ENCODE measurements at regions not wholly inside any gene's neighbourhood (a gene's known extent, or its start where the extent isn't known, plus 50 kb on each side); places are given as distances from the start of the nearest gene placed in this dataset.

DNA sequence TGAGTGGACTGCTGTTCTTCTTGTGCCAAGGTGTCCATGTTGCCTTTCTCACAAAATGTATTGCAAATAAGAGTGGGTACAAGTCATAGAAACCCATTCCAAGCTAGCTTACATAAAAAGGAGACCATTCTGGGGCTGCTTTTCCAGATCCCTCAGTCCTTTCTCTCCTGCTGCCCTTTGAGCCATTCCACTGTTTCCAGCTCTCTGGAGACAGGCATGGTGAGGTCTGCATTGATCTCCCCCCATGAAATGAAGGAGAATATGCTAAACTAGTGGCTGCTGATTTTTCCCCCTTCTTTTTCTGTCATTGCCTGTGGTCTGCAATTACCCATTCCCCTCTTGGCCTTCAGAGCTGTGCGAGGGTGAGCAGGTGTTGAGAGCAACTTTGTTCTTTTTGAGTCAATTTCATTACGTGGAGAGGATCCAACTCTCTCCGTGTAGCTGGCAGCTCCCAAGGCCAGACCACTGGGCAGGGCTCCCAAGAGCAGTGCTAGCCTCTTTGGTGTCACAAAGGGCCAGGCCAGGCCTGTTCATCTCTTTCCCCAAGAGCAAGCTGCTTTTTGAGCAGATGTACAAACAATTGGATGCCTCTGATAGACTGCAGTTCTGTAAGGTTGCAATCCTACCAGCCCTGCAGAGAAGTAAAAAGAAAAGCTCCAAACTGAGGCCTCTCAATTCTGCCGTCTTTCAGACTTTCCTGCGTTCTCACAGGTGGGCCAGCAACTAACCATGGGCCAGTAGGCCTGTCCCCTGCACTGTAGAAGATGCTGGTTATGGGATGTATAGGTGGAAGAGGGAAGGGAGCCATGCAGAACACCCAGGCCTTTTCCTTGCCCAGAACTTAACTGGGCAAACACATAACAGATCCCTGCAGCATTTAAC, 96.1 kb upstream of the ARMC2 start:
- Histone ChIP-seq H3F3A (ENCODE audit: insufficient read depth, low read length) (no peaks in the 10 kb centered on the region), H3K27me3 (ENCODE audit: insufficient read depth, low read length) (0 out of 2 replicates have a peak, but pooled peaks cover 4% of the 10 kb centered on the region), H3K27ac (ENCODE audit: low read depth, low read length, poor library complexity, severe bottlenecking) (no peak overlapping the region), H3K9ac (ENCODE audit: low read length) (no peak overlapping the region), H3K9me2 (ENCODE audit: low read depth, low read length) (no peaks in the 10 kb centered on the region), H3K4me3 (ENCODE audit: low read depth, low read length, poor library complexity, severe bottlenecking) (no peak overlapping the region), H3K4me1 (ENCODE audit: insufficient read depth, low read length, severe bottlenecking) (no peaks in the 10 kb centered on the region), H3K79me2 (ENCODE audit: insufficient read depth, low read length) (no peaks in the 10 kb centered on the region), H3K36me3 (ENCODE audit: insufficient read depth, low read length) (no peaks in the 10 kb centered on the region), H4K20me1 (ENCODE audit: insufficient read depth, low read length) (no peaks in the 10 kb centered on the region), H3K9me3 (ENCODE audit: low read length) (no peaks in the 10 kb centered on the region), H3K4me2 (ENCODE audit: low read length) (no peak overlapping the region), H2AFZ (ENCODE audit: low read length) (no peak overlapping the region)
- no peak for TF ChIP-seq EZH2 (IDR thresholded peaks at IDR 0.05; ENCODE audit: borderline replicate concordance, low read length)
- TF ChIP-seq, protein P1, sequence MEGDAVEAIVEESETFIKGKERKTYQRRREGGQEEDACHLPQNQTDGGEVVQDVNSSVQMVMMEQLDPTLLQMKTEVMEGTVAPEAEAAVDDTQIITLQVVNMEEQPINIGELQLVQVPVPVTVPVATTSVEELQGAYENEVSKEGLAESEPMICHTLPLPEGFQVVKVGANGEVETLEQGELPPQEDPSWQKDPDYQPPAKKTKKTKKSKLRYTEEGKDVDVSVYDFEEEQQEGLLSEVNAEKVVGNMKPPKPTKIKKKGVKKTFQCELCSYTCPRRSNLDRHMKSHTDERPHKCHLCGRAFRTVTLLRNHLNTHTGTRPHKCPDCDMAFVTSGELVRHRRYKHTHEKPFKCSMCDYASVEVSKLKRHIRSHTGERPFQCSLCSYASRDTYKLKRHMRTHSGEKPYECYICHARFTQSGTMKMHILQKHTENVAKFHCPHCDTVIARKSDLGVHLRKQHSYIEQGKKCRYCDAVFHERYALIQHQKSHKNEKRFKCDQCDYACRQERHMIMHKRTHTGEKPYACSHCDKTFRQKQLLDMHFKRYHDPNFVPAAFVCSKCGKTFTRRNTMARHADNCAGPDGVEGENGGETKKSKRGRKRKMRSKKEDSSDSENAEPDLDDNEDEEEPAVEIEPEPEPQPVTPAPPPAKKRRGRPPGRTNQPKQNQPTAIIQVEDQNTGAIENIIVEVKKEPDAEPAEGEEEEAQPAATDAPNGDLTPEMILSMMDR (IDR thresholded peaks at IDR 0.05; ENCODE audit: low read length): no peak

DNA sequence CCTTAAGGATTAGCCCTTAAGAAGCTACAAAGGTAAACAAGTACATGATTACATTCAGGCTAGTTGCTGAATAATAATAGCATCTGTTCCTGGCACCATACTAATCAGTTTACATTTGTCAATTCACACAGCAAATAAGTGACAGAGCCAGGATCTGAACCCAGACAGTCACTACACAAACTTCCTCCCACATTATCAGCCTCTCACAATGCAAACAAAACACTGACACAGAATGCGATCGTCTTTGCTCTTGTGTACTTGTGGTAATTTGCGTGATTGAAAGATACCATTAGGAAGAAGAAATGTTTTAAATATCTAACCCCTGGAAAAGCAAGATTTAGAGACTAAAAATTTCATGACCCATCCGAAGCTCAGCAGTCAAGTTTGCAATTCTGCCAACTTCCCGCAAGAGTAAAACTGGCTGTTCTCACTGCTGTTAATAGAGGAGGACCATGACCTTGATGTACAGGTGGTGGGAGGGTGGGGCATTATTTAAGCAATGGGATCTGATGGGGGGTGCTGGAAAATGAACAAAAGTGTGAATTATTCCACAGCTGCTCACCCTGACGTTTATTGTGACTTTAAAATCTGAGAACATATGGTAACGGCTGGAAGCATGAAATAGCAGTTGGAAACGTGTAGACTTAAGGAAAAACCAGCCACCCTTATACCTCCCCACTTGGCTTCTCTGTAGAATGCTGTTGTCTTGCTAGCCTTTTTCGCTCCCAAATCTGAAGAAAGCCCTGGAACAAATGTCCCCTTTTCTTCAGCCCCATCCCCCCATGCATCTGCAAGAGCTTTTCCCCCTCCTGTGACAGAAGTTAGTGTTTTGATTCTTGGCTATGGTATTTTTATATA, 95.3 kb upstream of the ARMC2 start:
- H3K36me3 ChIP-seq (ENCODE audit: insufficient read depth, low read length): no peaks in the 10 kb centered on the region
- H3K79me2 ChIP-seq (ENCODE audit: insufficient read depth, low read length): no peaks in the 10 kb centered on the region
- H2AFZ ChIP-seq (ENCODE audit: low read length): no peak overlapping the region
- H4K20me1 ChIP-seq (ENCODE audit: insufficient read depth, low read length): no peaks in the 10 kb centered on the region
- H3K4me2 ChIP-seq (ENCODE audit: low read length): no peak overlapping the region
- H3K9ac ChIP-seq (ENCODE audit: low read length): no peak overlapping the region
- 0 out of 2 replicates have a peak, but pooled peaks cover 1% of the 10 kb centered on the region for H3K27me3 ChIP-seq (ENCODE audit: insufficient read depth, low read length)
- TF ChIP-seq, protein P1 (IDR thresholded peaks at IDR 0.05; ENCODE audit: low read length): no peak
- no peak for TF ChIP-seq EZH2 (IDR thresholded peaks at IDR 0.05; ENCODE audit: borderline replicate concordance, low read length)
- no peak overlapping the region for H3K4me3 ChIP-seq (ENCODE audit: low read depth, low read length, poor library complexity, severe bottlenecking)
- no peak overlapping the region for H3K27ac ChIP-seq (ENCODE audit: low read depth, low read length, poor library complexity, severe bottlenecking)
- no peaks in the 10 kb centered on the region for H3K9me3 ChIP-seq (ENCODE audit: low read length)
- H3F3A ChIP-seq (ENCODE audit: insufficient read depth, low read length): no peaks in the 10 kb centered on the region
- no peaks in the 10 kb centered on the region for H3K9me2 ChIP-seq (ENCODE audit: low read depth, low read length)
- H3K4me1 ChIP-seq (ENCODE audit: insufficient read depth, low read length, severe bottlenecking): no peaks in the 10 kb centered on the region

DNA sequence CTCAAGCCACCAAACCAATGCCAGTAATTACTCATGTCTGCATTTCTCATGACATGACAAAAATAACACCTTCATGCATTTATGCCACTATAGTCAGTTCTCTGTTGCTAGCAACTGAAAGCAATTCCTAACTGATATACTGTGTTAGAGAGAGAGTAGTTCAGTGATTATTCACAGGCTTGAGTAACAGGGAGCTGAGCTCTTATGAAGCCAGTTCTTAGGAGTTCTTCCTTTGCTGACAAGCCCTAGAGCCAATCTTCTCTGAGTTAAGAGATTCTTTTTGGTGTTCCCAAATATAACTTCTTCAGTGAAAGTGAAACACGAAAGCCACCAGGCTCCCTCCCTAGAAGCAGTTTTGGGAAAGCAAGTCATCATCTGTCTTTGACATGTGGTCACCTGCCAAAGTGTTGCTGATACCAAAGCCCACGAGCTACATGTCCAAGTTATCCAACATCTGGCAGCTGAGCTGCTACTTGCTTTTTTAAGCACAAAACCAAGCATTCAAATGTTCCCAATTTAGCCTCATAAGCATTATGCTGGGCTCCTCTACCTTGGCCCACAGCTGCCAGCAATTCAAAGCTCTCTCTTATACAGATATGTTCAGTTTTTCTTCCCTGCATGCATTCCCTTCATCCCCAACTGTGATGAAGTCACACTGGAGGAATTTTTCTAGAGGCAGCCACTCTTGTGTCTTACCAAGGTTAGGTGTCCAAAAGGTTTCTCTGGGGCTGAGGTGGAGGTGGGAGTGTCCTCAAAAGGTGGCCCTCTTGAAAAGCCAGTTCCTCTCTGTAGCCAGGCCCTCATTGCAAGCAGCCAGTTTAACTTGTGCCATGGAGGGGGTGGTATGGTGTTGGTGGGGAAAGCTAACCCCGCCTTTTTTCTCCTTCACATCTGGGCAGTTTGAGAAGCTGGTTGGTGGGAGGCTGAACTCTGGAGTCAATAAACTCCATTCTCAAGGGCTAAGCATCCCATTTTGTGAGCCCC, 92.7 kb upstream of the ARMC2 start:
- Histone ChIP-seq H4K20me1 (ENCODE audit: insufficient read depth, low read length) (no peaks in the 10 kb centered on the region), H3K36me3 (ENCODE audit: insufficient read depth, low read length) (no peaks in the 10 kb centered on the region), H3K4me1 (ENCODE audit: insufficient read depth, low read length, severe bottlenecking) (no peaks in the 10 kb centered on the region), H3K9me3 (ENCODE audit: low read length) (no peaks in the 10 kb centered on the region), H3K4me3 (ENCODE audit: low read depth, low read length, poor library complexity, severe bottlenecking) (no peak overlapping the region), H3K4me2 (ENCODE audit: low read length) (no peak overlapping the region), H3K9ac (ENCODE audit: low read length) (no peak overlapping the region), H3K9me2 (ENCODE audit: low read depth, low read length) (no peaks in the 10 kb centered on the region), H2AFZ (ENCODE audit: low read length) (no peak overlapping the region), H3K79me2 (ENCODE audit: insufficient read depth, low read length) (no peaks in the 10 kb centered on the region), H3F3A (ENCODE audit: insufficient read depth, low read length) (no peaks in the 10 kb centered on the region), H3K27me3 (ENCODE audit: insufficient read depth, low read length) (no peaks in the 10 kb centered on the region), H3K27ac (ENCODE audit: low read depth, low read length, poor library complexity, severe bottlenecking) (no peak overlapping the region)
- TF ChIP-seq EZH2 (IDR thresholded peaks at IDR 0.05; ENCODE audit: borderline replicate concordance, low read length): no peak
- TF ChIP-seq, protein P1 (IDR thresholded peaks at IDR 0.05; ENCODE audit: low read length): no peak

Data from OCI-LY1 (cell line).